GM21423 (cell line): ENCODE measurements at regions not wholly inside any gene's neighbourhood (a gene's known extent, or its start where the extent isn't known, plus 50 kb on each side); places are given as distances from the start of the nearest gene placed in this dataset.

Experiments used
- ATAC-seq: cut with Tn5 transposase; IDR thresholded peaks from one replicate; pipeline ENCODE4 v1.9.1; 2021; ENCODE audit warnings: mild to moderate bottlenecking, moderate library complexity; ENCODE audit not compliant: unreplicated experiment

DNA sequence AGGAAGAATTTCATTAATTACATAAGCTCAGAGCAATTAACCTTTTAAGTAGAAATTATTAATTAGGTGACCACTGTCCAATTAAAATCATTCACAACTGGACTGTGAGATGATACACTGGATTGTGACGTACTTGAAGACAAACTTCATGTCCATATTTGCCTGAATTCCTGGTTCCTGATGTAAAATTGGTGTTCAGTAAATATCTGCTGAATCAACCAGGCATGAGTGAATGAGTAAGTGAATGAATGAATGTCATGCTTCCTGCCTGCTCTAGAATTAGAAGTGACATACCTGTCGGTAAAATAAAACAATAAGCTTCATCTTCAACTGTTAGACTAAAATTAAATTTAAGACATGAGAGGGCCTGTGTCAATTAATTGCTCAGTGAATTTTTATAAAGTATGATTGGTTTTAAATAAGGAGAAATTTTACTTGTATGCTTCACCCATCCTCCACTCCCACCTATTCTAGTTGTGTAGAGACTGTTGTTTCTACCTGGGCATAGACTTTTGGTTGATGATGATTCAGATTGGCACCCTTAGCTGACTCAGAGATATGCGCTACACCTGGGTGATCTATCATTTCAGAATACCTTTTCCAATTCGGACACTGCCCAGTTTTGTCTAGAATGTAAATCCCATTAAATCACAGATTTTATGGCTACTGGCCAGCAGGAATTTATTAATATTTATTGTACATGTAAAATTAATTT lies 56.9 kb upstream of the PTGS2 start:
- ATAC-seq, result no peak

GRCh38 chr1:186735463-186735862 lies 55.2 kb upstream of the PTGS2 start:
- no peak for ATAC-seq

GRCh38 chr1:186730951-186731729 lies 50.9 kb upstream of the PTGS2 start:
- ATAC-seq, result no peak
